ENCODE measurements at regions not wholly inside any gene's neighbourhood (a gene's known extent, or its start where the extent isn't known, plus 50 kb on each side); places are given as distances from the start of the nearest gene placed in this dataset.

GRCh38 chr5:163631856-163632255, 126.4 kb downstream of the MAT2B start:
- no peak for TF ChIP-seq CTCF (IDR thresholded peaks at IDR 0.05; ENCODE audit: low read depth, low read length, missing input control)
- no peak for TF ChIP-seq MAX (IDR thresholded peaks at IDR 0.05)
- no peak for TF ChIP-seq TAF1 (conservative IDR thresholded peaks at IDR 0.05)
- no peak for TF ChIP-seq REST (IDR thresholded peaks at IDR 0.05)
- TF ChIP-seq YY1 (IDR thresholded peaks at IDR 0.05): no peak
- no peak for TF ChIP-seq JUND (IDR thresholded peaks at IDR 0.05)
- no peak for TF ChIP-seq GABPA (IDR thresholded peaks at IDR 0.05 in 1 of 2, conservative IDR thresholded peaks at IDR 0.05 in 1 of 2)

Measured in liver (tissue), 3 donors.